ENCODE measurements at regions not wholly inside any gene's neighbourhood (a gene's known extent, or its start where the extent isn't known, plus 50 kb on each side); places are given as distances from the start of the nearest gene placed in this dataset.

DNA sequence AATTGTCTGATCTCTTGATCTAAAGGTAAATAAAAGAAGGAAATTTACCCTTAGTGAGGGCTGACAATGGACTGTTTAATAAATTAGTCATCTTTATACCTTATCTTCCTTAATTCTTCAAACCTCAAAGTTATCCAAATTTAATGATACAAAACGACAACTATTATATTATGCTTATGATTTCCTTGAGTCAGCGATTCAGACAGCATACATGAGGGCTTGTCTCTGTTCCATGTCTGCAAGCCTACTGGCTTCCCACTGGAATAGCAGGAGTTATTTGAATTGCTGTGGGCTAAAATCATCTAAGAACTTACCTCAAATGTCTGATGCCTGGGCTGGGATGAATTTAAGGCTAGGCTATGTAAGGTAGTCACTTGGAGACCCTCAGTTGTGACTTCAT, 197.2 kb upstream of the MDGA2 start:
- no peak for DNase-seq (ENCODE audit: low spot score)

DNA sequence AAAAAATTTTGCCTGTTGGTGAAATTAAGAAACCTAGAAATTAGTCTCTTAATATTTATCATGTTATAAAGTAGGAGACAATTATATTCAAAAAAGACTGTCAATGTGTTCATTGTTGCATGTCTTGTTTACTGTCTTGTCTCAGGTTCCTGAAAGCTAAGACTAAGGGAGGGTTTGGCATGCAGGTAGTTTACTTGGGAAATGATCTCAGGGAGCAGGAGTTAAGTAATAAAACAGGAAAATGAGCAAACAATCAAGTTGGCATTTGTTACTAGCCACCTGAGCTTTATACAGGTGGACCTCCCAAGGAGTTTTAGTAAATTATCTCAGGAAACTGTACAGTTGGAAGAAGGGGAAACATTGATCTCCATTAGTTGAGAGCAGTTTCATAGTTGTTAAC, 188.0 kb upstream of the MDGA2 start:
- no peak for DNase-seq (ENCODE audit: low spot score)

GRCh38 chr14:47857646-47858045, 182.2 kb upstream of the MDGA2 start:
- DNase-seq (ENCODE audit: low spot score): no peak

- DNase-seq (ENCODE audit: low spot score): no peak
These were observed 176.9 kb upstream of the MDGA2 start for GRCh38 chr14:47852278-47852677.

GRCh38 chr14:47846008-47846407, 170.6 kb upstream of the MDGA2 start:
- DNase-seq (ENCODE audit: low spot score): no peak

GRCh38 chr14:47843236-47843635, 167.8 kb upstream of the MDGA2 start:
- no peak for DNase-seq (ENCODE audit: low spot score)

GRCh38 chr14:47833011-47833410, 157.6 kb upstream of the MDGA2 start:
- no peak for DNase-seq (ENCODE audit: low spot score)

- no peak for DNase-seq (ENCODE audit: low spot score)
These were observed 151.4 kb upstream of the MDGA2 start for GRCh38 chr14:47826809-47827208.

DNA sequence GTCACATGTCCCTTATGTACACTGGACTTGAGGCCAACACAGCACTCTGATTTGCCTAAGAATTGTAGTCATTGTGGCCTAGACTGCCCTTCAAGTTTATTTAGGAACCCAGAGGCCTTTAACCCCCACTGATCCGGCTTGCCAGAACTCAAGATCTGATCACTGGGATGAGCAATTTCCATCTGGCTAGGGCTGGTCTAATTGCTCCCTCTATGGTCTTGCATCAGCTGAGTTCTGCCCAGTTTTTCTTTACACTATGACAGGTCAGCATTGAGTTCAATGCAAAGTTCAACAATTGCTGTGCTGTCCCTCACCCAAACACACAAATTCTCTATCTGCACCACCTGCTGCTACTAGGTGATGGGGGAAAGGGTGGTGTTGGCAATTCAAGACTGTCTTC, 146.9 kb upstream of the MDGA2 start:
- no peak for DNase-seq (ENCODE audit: low spot score)

GRCh38 chr14:47821135-47821534, 145.7 kb upstream of the MDGA2 start:
- DNase-seq (ENCODE audit: low spot score): no peak

- no peak for DNase-seq (ENCODE audit: low spot score)
These were observed 115.1 kb upstream of the MDGA2 start for GRCh38 chr14:47790477-47790876.

DNA sequence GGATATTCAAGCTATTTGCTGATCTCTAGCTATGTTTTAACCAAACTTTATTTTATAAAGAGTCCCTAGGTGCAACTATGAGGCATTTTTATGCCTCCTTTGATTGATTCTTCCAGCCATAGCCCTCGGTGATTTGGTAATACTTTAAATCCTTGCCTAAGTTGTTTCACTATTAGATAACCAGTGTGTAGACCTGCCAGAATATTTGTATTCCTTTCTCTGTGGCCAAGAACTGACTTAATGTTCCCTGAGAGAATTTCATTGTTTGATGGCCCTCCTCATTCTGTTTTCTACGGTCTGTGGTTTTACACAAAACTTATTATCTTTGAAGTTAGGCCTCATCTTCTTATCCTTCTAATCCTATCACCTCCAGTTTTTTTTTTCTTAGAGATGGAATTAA, 109.7 kb upstream of the MDGA2 start:
- no peak for DNase-seq (ENCODE audit: low spot score)

DNA sequence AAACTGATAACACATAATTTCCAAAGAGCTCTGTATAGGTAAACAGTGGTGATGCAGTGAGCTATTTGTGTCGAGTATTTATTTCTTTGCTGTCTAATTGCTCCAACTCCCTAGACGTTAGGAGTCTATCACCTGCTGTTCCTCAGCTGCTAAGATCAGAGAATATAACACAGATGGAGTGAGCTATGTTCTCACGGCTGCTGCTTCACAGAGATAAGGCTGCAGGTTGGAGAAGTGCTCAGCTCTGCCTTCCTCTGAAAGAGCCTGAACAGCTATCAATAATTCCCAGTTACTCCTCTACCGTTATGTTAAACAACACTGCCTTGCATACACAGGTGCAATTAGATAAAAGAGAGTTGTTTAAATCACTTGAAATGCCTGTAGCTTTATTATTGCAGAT, 103.2 kb upstream of the MDGA2 start:
- DNase-seq (ENCODE audit: low spot score): no peak

GRCh38 chr14:47772652-47773051, 97.2 kb upstream of the MDGA2 start:
- no peak for DNase-seq (ENCODE audit: low spot score)

DNA sequence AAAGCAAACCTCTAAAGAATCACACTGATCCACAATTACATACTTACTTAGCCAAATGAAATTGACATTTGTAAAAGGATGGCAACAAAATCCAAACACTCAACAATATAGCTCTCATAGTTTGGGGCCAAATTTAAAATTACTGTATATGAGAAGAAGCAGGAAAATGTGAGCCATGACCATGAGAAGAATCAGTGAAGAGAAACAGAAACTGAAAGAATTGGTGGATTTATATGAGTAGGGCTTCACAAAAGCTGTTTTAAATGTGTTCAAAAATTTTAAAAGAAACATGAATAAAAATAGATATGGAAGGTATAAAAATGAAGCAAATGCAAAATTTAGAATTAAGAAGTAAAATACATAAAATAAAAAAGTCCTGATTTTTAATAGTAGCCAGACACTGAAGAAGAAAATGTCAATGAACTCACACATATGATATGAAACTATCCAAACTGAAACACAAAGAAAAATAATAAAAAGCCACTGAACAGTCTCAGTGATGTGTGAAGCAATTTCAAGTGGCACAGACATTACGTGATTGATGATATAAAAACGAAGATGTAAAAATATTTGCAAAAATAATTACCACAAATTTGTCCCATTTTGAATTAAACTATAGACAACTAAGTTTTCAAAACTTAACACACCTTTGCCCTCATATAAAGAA, 87.9 kb upstream of the MDGA2 start:
- no peak for DNase-seq (ENCODE audit: low spot score)

- DNase-seq (ENCODE audit: low spot score): no peak
These were observed 71.6 kb upstream of the MDGA2 start for GRCh38 chr14:47746986-47747385.

DNA sequence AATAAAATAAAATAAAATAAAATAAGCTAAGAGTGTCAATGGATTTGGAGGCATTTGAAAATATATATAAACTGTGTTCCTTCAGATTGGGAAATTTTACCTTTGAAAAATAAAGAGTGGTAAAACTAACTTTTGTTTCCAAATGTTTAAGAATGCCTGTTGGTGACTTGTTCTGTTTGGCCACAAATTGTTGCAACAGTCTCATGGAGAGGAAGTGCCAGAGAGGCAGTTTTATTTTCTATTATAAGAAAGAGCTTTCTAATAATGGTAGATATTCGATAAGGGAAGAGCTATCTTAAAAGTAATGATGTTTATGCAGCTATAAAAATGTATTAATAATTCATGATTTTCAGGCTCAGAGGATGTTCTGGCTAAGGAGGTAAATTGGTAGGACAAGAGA, 68.8 kb upstream of the MDGA2 start:
- no peak for DNase-seq (ENCODE audit: low spot score)

DNA sequence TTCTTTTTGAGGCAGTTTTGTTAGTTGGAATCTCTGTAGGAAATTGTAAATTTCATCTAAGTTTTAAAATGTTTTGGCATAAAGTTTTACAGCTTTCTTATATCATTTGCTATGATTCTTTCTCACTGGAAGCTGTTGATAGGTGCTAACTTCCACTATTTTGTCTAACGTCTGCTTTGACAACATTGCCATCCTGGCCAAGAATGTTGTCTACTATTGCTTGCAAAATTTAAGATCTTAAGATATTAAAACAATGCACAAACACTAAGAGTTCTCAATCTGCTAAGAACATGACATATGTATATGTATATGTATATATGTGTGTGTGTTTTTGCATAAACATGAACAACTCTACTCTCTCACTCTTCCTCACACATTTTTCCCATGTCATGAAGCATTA, 64.1 kb upstream of the MDGA2 start:
- no peak for DNase-seq (ENCODE audit: low spot score)

DNA sequence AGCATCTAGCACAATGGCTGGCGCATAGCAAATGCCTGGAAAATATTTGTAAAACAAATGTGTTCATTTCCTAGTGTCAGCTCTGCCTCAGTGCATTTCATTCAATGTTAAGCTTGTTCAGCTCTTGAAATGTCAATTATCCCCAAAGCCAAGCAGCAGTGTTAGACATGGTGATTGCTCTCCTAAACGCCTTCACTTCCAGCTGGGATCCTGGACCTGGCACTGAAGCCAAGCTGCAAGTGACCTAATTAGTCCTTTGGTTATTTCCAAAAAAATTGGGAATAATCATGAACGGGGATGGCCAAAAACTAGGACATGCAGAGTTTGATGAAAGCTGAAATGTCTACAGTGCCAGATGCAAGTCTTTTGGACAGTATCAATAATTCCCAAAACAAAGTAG, 54.9 kb upstream of the MDGA2 start:
- DNase-seq (ENCODE audit: low spot score): no peak

All from mucosa of gallbladder (tissue), 1 donor.